ENCODE measurements at regions not wholly inside any gene's neighbourhood (a gene's known extent, or its start where the extent isn't known, plus 50 kb on each side); places are given as distances from the start of the nearest gene placed in this dataset.

- ATAC-seq (ENCODE audit: low read depth), result no peak
- Histone ChIP-seq H3K27me3 (replicated peaks in 1 of 4; ENCODE audit: control extremely low read depth in 1 of 4, control insufficient read depth in 3 of 4, insufficient read depth in 4 of 4, low read length in 3 of 4) (peaks cover 0 to 17% (median 2%) of the 10 kb centered on the region in 4 experiments), H3K27ac (ENCODE audit: low read length in 2 of 2) (no peak overlapping the region), H3K4me3 (ENCODE audit: control extremely low read depth in 1 of 5, extremely low read depth in 1 of 5, insufficient read depth in 1 of 5, low read depth in 2 of 5, low read length in 4 of 5) (no peak overlapping the region), H3K9me3 (ENCODE audit: control extremely low read depth in 1 of 3, control insufficient read depth in 2 of 3, insufficient read depth in 1 of 3, low read length in 2 of 3) (no peaks in the 10 kb centered on the region), H4K20me1 (ENCODE audit: control insufficient read depth, insufficient read depth, low read length, poor library complexity, severe bottlenecking) (no peaks in the 10 kb centered on the region), H3K36me3 (replicated peaks in 1 of 2; ENCODE audit: control extremely low read depth in 1 of 2, control insufficient read depth in 1 of 2, extremely low read depth in 1 of 2, insufficient read depth in 2 of 2, low read length in 1 of 2) (no peaks in the 10 kb centered on the region), H3K79me2 (ENCODE audit: control insufficient read depth, insufficient read depth, low read length) (no peaks in the 10 kb centered on the region), H3K9ac (ENCODE audit: low read length) (no peak overlapping the region), H3K4me2 (replicated peaks; ENCODE audit: low read depth, low read length, poor library complexity, severe bottlenecking) (no peak overlapping the region), H2AFZ (ENCODE audit: insufficient read depth, low read depth, low read length, poor library complexity, severe bottlenecking) (no peak overlapping the region), H3K4me1 (ENCODE audit: control insufficient read depth in 2 of 2, insufficient read depth in 2 of 2, low read length in 2 of 2) (peaks cover 0 to 6% of the 10 kb centered on the region in 2 donors)
- Mint-ChIP-seq H3K9me3 (ENCODE audit: insufficient read depth) (no peaks in the 10 kb centered on the region), H3K4me3 (no peak overlapping the region), H3K4me1 (peaks cover 4% of the 10 kb centered on the region), H3K27ac (no peak overlapping the region), H3K27me3 (peaks cover 31% of the 10 kb centered on the region)
- ChIA-PET CTCF (no interaction called here), POLR2A (no interaction called here)
- intact Hi-C loops (cut with micrococcal nuclease), result no loop called here
- TF ChIP-seq EZH2 (IDR thresholded peaks at IDR 0.05; ENCODE audit: borderline replicate concordance, insufficient read depth, low read depth, low read length, poor library complexity, severe bottlenecking), result no peak
- TF ChIP-seq, protein P1, sequence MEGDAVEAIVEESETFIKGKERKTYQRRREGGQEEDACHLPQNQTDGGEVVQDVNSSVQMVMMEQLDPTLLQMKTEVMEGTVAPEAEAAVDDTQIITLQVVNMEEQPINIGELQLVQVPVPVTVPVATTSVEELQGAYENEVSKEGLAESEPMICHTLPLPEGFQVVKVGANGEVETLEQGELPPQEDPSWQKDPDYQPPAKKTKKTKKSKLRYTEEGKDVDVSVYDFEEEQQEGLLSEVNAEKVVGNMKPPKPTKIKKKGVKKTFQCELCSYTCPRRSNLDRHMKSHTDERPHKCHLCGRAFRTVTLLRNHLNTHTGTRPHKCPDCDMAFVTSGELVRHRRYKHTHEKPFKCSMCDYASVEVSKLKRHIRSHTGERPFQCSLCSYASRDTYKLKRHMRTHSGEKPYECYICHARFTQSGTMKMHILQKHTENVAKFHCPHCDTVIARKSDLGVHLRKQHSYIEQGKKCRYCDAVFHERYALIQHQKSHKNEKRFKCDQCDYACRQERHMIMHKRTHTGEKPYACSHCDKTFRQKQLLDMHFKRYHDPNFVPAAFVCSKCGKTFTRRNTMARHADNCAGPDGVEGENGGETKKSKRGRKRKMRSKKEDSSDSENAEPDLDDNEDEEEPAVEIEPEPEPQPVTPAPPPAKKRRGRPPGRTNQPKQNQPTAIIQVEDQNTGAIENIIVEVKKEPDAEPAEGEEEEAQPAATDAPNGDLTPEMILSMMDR (IDR thresholded peaks at IDR 0.05), result no peak
- 92% methylated on average over 8 of the region's 9 CpGs for WGBS (ENCODE audit: insufficient coverage)
- DNase-seq, result no peak
These were observed 61.9 kb upstream of the RPS6KA2 start for GRCh38 chr6:166688901-166689300.

DNA sequence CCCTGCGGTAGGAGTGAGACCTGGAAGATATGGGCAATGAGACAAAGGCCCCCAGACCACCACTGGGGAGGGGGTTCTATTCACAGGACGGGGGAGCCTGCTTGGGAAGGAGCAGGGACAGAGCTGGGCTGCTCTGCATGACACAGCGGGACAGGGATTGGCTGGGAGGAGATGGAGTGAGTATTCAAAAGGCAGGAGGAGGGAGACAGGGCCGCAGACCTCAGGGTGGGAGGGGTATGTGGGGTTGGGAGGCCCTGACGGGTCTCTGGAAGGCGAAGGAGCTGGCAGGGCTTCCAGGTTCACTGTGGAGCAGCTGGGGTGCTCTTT is 60.8 kb upstream of the RPS6KA2 start:
- H3K4me3 Mint-ChIP-seq, result no peak overlapping the region
- POLR2A ChIA-PET, result no interaction called here
- CTCF ChIA-PET, result no interaction called here
- peaks cover 4% of the 10 kb centered on the region for H3K4me1 Mint-ChIP-seq
- H3K79me2 ChIP-seq (ENCODE audit: control insufficient read depth, insufficient read depth, low read length), result no peaks in the 10 kb centered on the region
- H3K9me3 Mint-ChIP-seq (ENCODE audit: insufficient read depth), result no peaks in the 10 kb centered on the region
- no peaks in the 10 kb centered on the region for H3K36me3 ChIP-seq (replicated peaks in 1 of 2; ENCODE audit: control extremely low read depth in 1 of 2, control insufficient read depth in 1 of 2, extremely low read depth in 1 of 2, insufficient read depth in 2 of 2, low read length in 1 of 2)
- no peaks in the 10 kb centered on the region for H4K20me1 ChIP-seq (ENCODE audit: control insufficient read depth, insufficient read depth, low read length, poor library complexity, severe bottlenecking)
- no peak overlapping the region for H3K9ac ChIP-seq (ENCODE audit: low read length)
- H3K27ac Mint-ChIP-seq, result no peak overlapping the region
- peaks cover 0 to 17% (median 2%) of the 10 kb centered on the region in 4 experiments for H3K27me3 ChIP-seq (replicated peaks in 1 of 4; ENCODE audit: control extremely low read depth in 1 of 4, control insufficient read depth in 3 of 4, insufficient read depth in 4 of 4, low read length in 3 of 4)
- peaks cover 0 to 6% of the 10 kb centered on the region in 2 donors for H3K4me1 ChIP-seq (ENCODE audit: control insufficient read depth in 2 of 2, insufficient read depth in 2 of 2, low read length in 2 of 2)
- DNase-seq (no peak), ATAC-seq (ENCODE audit: low read depth) (no peak)
- intact Hi-C loops (cut with micrococcal nuclease), result no loop called here
- no peak for TF ChIP-seq EZH2 (IDR thresholded peaks at IDR 0.05; ENCODE audit: borderline replicate concordance, insufficient read depth, low read depth, low read length, poor library complexity, severe bottlenecking)
- TF ChIP-seq, protein P1 (IDR thresholded peaks at IDR 0.05), result no peak
- no peak overlapping the region for H3K27ac ChIP-seq (ENCODE audit: low read length in 2 of 2)
- H3K27me3 Mint-ChIP-seq, result peaks cover 27% of the 10 kb centered on the region
- no peak overlapping the region for H3K4me2 ChIP-seq (replicated peaks; ENCODE audit: low read depth, low read length, poor library complexity, severe bottlenecking)
- no peak overlapping the region for H3K4me3 ChIP-seq (ENCODE audit: control extremely low read depth in 1 of 5, extremely low read depth in 1 of 5, insufficient read depth in 1 of 5, low read depth in 2 of 5, low read length in 4 of 5)
- no peak overlapping the region for H2AFZ ChIP-seq (ENCODE audit: insufficient read depth, low read depth, low read length, poor library complexity, severe bottlenecking)
- WGBS (ENCODE audit: insufficient coverage), result 80% methylated on average over 5 of the region's 6 CpGs
- no peaks in the 10 kb centered on the region for H3K9me3 ChIP-seq (ENCODE audit: control extremely low read depth in 1 of 3, control insufficient read depth in 2 of 3, insufficient read depth in 1 of 3, low read length in 2 of 3)

All from B cell (primary cell).